GM10248 (cell line): ENCODE measurements at regions not wholly inside any gene's neighbourhood (a gene's known extent, or its start where the extent isn't known, plus 50 kb on each side); places are given as distances from the start of the nearest gene placed in this dataset.
"Not testable (repeated sequence)": the region's sequence is repeated elsewhere in the genome, so short reads cannot be mapped to it uniquely, and the experiment has no call there.

ENCODE experiments used
- CTCF ChIA-PET: fragments of 300-600 bp; sonication (Branson Sonifier 250); formaldehyde crosslinking; extraction: SDS; loops from one replicate; lab custom pipeline; 2021; ENCODE audit warnings: antibody characterized with exemption; lab: Yijun Ruan, JAX
- POLR2A ChIA-PET: fragments of 350-650 bp; sonication (Branson Sonifier 250); formaldehyde crosslinking; extraction: SDS; loops from one replicate; lab custom pipeline; 2020; ENCODE audit warnings: antibody characterized with exemption; lab: Yijun Ruan, JAX
- DNase-seq: peaks from one replicate; pipeline ENCODE4 v3.0.0; 2012; ENCODE audit errors: extremely low spot score
- CTCF ChIP-seq: IDR thresholded peaks from 2 replicates; pipeline ENCODE4 v1.5.1; 2012; ENCODE audit warnings: mild to moderate bottlenecking, low read depth; ENCODE audit errors: extremely low read depth, missing control alignments, control extremely low read depth

DNA sequence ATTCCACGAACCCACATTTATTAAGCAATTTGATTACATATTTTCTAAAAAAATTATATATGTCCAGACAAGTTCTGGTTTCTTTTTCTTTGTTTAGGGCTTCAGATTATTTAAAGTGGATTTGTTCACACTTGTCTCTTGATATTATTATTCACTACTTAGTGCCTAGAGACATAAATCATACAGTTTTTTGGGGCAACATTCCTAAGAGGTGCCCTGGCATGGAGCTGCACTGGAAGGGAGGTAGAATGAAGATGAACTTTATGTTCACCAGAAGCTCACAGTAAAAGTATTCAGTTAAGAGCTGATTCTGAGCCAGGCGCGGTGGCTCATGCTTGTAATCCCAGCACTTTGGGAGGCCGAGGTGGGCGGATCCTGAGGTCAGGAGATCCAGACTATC is 762.7 kb upstream of the TMEFF2 start:
- ChIA-PET POLR2A (no interaction called here), CTCF (no interaction called here)
- no peak for DNase-seq
- TF ChIP-seq CTCF = no peak

DNA sequence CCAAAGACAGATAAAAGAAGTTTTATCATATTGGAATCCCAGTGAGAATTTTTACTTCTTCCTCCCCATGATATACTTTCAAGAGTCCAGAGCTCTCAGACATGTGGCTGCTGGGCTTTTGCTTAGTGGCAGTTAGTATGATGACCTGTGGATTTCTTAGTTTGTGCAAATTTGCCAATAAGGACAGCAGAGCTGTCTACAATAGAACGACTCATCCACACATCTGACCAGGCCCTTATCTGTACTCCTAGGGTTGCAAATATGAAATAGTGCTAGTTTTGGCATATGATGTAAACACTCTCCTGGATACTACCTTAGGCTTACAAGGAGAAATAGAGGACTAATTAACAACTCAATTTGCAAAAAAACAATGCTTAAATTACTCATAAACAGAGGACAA is 758.4 kb upstream of the TMEFF2 start:
- POLR2A ChIA-PET = no interaction called here
- TF ChIP-seq CTCF = no peak

DNA sequence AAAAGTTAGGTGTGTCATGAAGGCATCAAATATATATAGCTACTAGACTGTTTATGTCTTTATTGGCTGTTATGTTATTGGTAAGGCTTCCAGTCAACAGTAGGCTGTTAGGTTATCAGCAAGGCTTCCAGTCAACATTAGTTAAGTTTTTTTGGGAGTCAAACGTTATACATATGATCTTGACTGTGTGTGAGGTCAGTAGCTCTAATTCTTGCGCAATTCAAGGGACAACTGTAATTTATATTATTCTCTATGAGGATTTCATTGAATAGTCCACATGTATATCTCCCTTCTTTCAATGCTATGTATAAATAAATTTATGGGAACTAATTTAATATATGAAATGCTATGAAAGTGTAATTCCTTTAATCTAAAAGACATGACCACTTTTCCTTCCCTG is 757.5 kb upstream of the TMEFF2 start:
- ChIA-PET CTCF (interaction anchor here (1.1 kb wide), 1 partner anchor 10 kb away, joined by 3 read pairs; no protein-coding TSS in a partner anchor), POLR2A (no interaction called here)
- no peak for DNase-seq
- TF ChIP-seq CTCF = no peak

More for the DNA sequence above, 758.4 kb upstream of the TMEFF2 start:
- DNase-seq = no peak
- CTCF ChIA-PET = interaction anchor here (1.1 kb wide), 1 partner anchor 9 kb away, joined by 3 read pairs; no protein-coding TSS in a partner anchor

- CTCF ChIA-PET = interaction anchor here (1.2 kb wide), 1 partner anchor 14 kb away, joined by 3 read pairs; no protein-coding TSS in a partner anchor
- no peak for TF ChIP-seq CTCF
- POLR2A ChIA-PET = no interaction called here
- DNase-seq = no peak
These were observed 753.6 kb upstream of the TMEFF2 start for GRCh38 chr2:192948316-192948715.

DNA sequence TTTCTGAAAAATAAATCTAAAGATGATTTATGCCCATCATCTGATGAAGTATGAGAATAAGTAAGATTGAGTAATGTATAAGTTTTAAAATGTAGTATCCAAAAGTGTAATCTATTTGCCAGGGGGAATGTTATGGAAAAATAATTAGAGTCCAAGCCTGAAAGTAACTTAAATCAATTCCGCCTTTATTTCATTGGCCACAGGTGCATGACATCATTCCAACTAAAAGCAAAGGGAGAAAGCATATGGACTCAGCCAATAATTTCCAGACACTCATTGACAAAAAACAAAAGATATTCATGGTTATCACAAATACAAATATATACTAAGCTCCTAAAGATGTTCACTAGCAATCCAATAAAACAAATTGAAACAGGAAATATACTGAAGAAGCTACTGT is 752.6 kb upstream of the TMEFF2 start:
- ChIA-PET CTCF (no interaction called here), POLR2A (no interaction called here)
- TF ChIP-seq CTCF = no peak
- no peak for DNase-seq

GRCh38 chr2:192940767-192941166 is 746.0 kb upstream of the TMEFF2 start:
- POLR2A ChIA-PET = no interaction called here
- no peak for TF ChIP-seq CTCF
- CTCF ChIA-PET = no interaction called here
- DNase-seq = no peak

GRCh38 chr2:192932376-192932775 is 737.6 kb upstream of the TMEFF2 start:
- CTCF ChIA-PET = no interaction called here
- no peak for TF ChIP-seq CTCF
- DNase-seq = no peak
- POLR2A ChIA-PET = no interaction called here

DNA sequence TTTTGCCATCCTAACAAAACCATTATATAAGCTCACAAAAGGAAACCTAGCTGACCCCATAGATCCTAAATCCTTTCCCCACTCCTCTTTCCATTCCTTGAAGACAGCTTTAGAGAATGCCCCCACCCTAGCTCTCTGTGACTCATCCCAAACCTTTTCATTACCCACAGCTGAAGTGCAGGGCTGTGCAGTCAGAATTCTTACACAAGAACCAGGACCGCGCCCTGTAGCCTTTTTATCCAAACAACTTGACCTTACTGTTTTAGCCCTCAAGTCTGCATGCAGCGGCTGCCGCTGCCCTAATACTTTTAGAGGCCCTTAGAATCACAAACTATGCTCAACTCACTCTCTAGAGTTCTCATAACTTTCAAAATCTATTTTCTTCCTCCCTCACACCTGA is 726.9 kb upstream of the TMEFF2 start:
- CTCF ChIA-PET, DNase-seq, POLR2A ChIA-PET: not testable (repeated sequence)
